ENCODE measurements at regions not wholly inside any gene's neighbourhood (a gene's known extent, or its start where the extent isn't known, plus 50 kb on each side); places are given as distances from the start of the nearest gene placed in this dataset.

DNA sequence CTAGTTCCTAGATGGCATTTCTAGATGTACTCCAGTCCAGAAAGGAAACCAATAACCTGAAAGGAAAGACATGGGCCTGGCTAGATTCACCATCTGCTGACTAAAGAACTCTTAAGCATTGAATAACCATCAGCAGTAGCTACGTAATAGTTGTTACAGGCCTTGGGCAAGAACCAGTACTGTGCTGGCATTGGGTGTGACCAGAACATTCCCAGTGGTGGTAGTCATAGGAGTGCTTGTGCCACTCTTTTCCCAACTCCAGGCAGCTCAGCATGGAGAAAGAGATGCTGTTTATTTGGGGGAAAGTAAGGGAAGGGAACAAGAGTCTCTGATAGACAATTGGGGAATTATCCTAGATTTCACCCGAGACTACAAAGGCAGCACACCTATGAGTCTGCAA, 333.3 kb downstream of the SLC16A7 start:
- Histone ChIP-seq H3K4me1 (ENCODE audit: control insufficient read depth in 1 of 2, insufficient read depth in 2 of 2, low read length in 2 of 2) (no peaks in the 10 kb centered on the region), H3K9me3 (ENCODE audit: control insufficient read depth in 1 of 2, low read length in 2 of 2) (peaks cover 0 to 5% of the 10 kb centered on the region in 2 donors), H3K27me3 (ENCODE audit: low read depth, low read length) (no peaks in the 10 kb centered on the region), H3K36me3 (ENCODE audit: control insufficient read depth in 1 of 2, insufficient read depth in 2 of 2, low read length in 2 of 2) (no peaks in the 10 kb centered on the region), H3K4me3 (ENCODE audit: low read depth in 1 of 2, low read length in 2 of 2) (no peak overlapping the region), H3K27ac (ENCODE audit: low read length) (no peak overlapping the region)

DNA sequence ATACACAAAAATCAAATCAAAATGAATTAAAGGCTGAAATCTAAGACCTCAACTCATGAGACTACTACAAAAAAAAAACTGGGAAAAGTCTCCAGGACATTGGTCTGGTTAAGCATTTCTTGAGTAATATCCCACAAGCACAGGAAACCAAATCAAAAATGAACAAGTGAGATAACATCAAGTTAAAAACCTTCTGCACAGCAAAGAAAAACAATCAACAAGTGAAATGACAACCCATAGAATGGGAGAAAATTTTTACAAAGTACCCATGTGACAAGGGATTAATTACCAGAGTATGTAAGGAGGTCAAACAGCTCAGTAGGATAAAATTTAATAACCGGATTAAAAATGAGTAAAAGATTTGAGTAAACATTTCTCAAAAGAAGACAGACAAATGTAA, 338.7 kb downstream of the SLC16A7 start:
- Histone ChIP-seq H3K4me1 (ENCODE audit: control insufficient read depth in 1 of 2, insufficient read depth in 2 of 2, low read length in 2 of 2) (no peaks in the 10 kb centered on the region), H3K4me3 (ENCODE audit: low read depth in 1 of 2, low read length in 2 of 2) (no peak overlapping the region), H3K27ac (ENCODE audit: low read length) (no peak overlapping the region), H3K36me3 (ENCODE audit: control insufficient read depth in 1 of 2, insufficient read depth in 2 of 2, low read length in 2 of 2) (no peaks in the 10 kb centered on the region), H3K9me3 (ENCODE audit: control insufficient read depth in 1 of 2, low read length in 2 of 2) (peaks cover 0 to 5% of the 10 kb centered on the region in 2 donors), H3K27me3 (ENCODE audit: low read depth, low read length) (no peaks in the 10 kb centered on the region)

DNA sequence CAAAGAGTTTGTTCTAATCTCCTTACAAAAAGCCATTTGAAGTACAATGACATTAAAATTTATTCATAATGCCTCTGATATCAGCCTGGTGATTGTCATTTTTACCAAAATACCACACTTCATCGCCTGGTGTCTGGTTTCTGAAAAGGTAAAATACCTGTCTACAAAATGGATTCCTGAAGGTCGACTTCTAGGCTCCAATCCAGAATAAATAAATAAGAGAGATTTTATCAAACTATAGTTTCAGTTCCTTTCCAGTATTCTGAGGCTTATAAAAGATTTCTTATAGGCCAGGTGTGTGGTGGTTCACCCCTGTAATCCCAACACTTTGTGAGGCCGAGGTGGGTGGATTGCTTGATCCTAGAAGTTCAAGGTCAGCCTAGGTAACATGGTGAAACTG, 340.7 kb downstream of the SLC16A7 start:
- H3K4me1 ChIP-seq (ENCODE audit: control insufficient read depth in 1 of 2, insufficient read depth in 2 of 2, low read length in 2 of 2) = no peaks in the 10 kb centered on the region
- H3K27me3 ChIP-seq (ENCODE audit: low read depth, low read length) = no peaks in the 10 kb centered on the region
- H3K9me3 ChIP-seq (ENCODE audit: control insufficient read depth in 1 of 2, low read length in 2 of 2) = peaks cover 0 to 5% of the 10 kb centered on the region in 2 donors
- no peak overlapping the region for H3K4me3 ChIP-seq (ENCODE audit: low read depth in 1 of 2, low read length in 2 of 2)
- no peak overlapping the region for H3K27ac ChIP-seq (ENCODE audit: low read length)
- H3K36me3 ChIP-seq (ENCODE audit: control insufficient read depth in 1 of 2, insufficient read depth in 2 of 2, low read length in 2 of 2) = no peaks in the 10 kb centered on the region

DNA sequence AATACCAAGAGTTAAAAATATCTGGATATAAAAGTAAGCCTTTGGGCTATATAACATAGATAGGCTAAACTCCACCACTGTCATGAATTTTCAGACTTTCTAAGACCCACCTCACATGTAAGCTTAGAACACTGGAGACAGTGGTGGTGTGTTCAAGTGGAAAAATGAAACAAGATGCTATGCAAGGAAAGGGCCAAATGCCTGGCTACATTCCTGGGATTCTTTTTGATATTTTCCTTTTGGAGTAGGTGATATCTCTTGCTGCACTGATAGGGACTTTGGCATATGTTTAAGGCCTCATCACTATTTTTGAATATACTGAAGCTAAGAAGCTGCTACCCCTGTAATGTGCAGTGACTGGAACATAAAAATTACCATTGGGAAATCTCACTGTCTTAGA, 341.3 kb downstream of the SLC16A7 start:
- no peaks in the 10 kb centered on the region for H3K27me3 ChIP-seq (ENCODE audit: low read depth, low read length)
- no peak overlapping the region for H3K4me3 ChIP-seq (ENCODE audit: low read depth in 1 of 2, low read length in 2 of 2)
- H3K27ac ChIP-seq (ENCODE audit: low read length) = no peak overlapping the region
- no peaks in the 10 kb centered on the region for H3K4me1 ChIP-seq (ENCODE audit: control insufficient read depth in 1 of 2, insufficient read depth in 2 of 2, low read length in 2 of 2)
- H3K36me3 ChIP-seq (ENCODE audit: control insufficient read depth in 1 of 2, insufficient read depth in 2 of 2, low read length in 2 of 2) = no peaks in the 10 kb centered on the region
- peaks cover 0 to 5% of the 10 kb centered on the region in 2 donors for H3K9me3 ChIP-seq (ENCODE audit: control insufficient read depth in 1 of 2, low read length in 2 of 2)

DNA sequence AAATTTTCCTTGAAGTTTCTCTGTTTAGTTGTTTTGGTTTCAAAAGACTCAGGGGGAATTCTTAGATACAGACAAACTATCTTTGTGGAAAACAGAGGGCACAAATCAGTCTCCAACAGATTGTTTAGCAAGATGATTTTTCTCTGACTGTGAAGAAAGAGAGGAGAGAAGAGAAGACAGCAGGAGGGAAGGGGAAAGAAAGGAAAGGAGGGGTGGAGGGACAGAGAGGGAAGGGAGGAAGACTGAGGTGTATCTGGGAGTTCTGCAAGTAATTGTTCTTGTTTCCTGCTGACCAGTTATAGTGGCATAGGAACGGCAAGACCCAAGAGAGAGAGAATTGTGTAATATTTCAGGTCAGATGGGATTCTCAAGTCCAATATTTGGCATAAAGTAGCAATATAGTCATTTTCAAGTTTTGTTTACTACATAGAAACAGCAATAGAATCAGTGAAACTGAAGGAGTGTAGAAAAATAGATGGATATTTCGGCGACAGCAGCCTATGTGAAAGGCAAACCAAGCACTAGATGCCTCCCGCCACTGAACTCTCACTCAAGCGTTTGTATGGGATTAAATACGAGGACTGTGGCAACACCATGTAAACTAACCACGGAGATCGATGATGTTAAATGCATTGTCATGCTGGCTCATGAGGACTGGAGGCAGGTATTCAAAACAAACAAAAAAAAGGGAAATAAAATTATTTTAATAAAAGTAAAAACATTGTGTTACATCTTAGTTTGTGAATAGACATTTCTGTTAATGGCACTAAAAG, 342.5 kb downstream of the SLC16A7 start:
- Histone ChIP-seq H3K27me3 (ENCODE audit: low read depth, low read length) (no peaks in the 10 kb centered on the region), H3K9me3 (ENCODE audit: control insufficient read depth in 1 of 2, low read length in 2 of 2) (no peaks in the 10 kb centered on the region), H3K27ac (ENCODE audit: low read length) (no peak overlapping the region), H3K36me3 (ENCODE audit: control insufficient read depth in 1 of 2, insufficient read depth in 2 of 2, low read length in 2 of 2) (no peaks in the 10 kb centered on the region), H3K4me3 (ENCODE audit: low read depth in 1 of 2, low read length in 2 of 2) (no peak overlapping the region), H3K4me1 (ENCODE audit: control insufficient read depth in 1 of 2, insufficient read depth in 2 of 2, low read length in 2 of 2) (no peaks in the 10 kb centered on the region)

DNA sequence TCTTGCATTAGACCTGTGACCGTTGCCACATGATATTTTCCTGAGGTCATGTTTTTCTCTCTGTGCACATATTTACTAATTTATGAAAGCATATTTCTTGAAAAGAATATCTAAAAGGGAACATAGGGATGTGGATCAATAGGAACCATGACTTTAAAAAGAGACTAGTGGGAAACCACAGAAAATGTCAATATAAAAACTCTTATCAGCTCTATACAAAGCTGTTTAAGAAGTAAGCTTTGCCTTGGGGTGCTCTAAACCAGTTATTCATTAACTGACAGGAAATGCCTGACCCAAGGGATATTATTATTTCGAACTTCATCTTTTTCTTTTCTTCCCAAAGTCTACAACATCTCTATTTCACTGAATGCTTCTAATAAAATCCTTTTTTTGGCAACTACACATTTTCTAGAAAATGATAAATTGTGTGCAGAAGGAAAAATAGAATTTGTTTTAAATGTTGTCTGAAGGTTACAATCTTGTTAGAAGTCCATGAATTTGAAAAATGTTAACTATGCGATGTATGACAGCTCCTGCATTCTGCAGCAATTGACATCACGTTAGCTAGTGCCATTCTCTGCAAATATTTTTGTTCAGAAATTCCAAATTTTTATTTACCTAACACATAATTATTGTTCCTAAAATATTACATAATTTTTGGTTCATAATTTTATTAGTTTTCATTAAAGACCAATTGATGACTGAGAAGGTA, 345.0 kb downstream of the SLC16A7 start:
- H3K9me3 ChIP-seq (ENCODE audit: control insufficient read depth in 1 of 2, low read length in 2 of 2) = no peaks in the 10 kb centered on the region
- H3K36me3 ChIP-seq (ENCODE audit: control insufficient read depth in 1 of 2, insufficient read depth in 2 of 2, low read length in 2 of 2) = no peaks in the 10 kb centered on the region
- H3K4me3 ChIP-seq (ENCODE audit: low read depth in 1 of 2, low read length in 2 of 2) = no peak overlapping the region
- no peaks in the 10 kb centered on the region for H3K27me3 ChIP-seq (ENCODE audit: low read depth, low read length)
- H3K27ac ChIP-seq (ENCODE audit: low read length) = no peak overlapping the region
- no peaks in the 10 kb centered on the region for H3K4me1 ChIP-seq (ENCODE audit: control insufficient read depth in 1 of 2, insufficient read depth in 2 of 2, low read length in 2 of 2)

DNA sequence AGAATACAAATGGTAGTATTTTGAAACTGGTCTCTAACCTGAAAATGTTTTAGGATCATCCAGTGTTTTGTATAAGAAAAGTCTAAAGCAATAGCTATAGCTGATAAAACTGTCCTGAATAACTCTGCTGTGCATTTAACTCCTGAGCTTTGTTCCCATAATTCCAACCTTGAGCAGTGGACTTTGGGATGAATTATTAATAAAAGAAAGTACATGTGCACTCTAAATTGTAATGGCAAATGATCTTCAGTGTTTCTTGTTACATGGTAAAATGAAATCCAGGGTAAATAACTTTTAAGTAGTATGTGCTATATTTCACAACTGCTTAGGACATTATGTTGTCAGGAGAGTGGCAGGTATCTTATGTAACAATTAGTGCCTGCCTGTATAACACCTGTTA, 345.6 kb downstream of the SLC16A7 start:
- Histone ChIP-seq H3K27me3 (ENCODE audit: low read depth, low read length) (no peaks in the 10 kb centered on the region), H3K4me3 (ENCODE audit: low read depth in 1 of 2, low read length in 2 of 2) (no peak overlapping the region), H3K4me1 (ENCODE audit: control insufficient read depth in 1 of 2, insufficient read depth in 2 of 2, low read length in 2 of 2) (no peaks in the 10 kb centered on the region), H3K27ac (ENCODE audit: low read length) (no peak overlapping the region), H3K9me3 (ENCODE audit: control insufficient read depth in 1 of 2, low read length in 2 of 2) (no peaks in the 10 kb centered on the region), H3K36me3 (ENCODE audit: control insufficient read depth in 1 of 2, insufficient read depth in 2 of 2, low read length in 2 of 2) (no peaks in the 10 kb centered on the region)

DNA sequence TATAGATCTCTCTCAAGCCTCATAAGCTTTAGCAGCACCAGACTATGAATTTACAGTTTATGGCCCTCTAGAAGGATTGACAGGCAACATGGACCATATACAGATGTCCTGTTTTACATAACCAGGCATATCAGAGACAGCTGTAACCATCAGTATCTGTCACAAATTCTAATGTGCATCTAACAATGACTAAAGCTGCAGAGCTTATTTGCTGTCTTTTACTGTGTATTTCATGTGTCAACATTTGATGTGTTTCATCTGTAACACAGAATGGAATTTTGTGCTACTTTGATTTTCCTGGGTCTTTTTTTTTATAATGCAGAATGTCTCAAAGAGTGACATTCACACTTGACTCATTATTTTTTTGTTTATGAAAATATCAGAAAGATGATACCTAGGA, 348.3 kb downstream of the SLC16A7 start:
- Histone ChIP-seq H3K4me3 (ENCODE audit: low read depth in 1 of 2, low read length in 2 of 2) (no peak overlapping the region), H3K4me1 (ENCODE audit: control insufficient read depth in 1 of 2, insufficient read depth in 2 of 2, low read length in 2 of 2) (no peaks in the 10 kb centered on the region), H3K36me3 (ENCODE audit: control insufficient read depth in 1 of 2, insufficient read depth in 2 of 2, low read length in 2 of 2) (no peaks in the 10 kb centered on the region), H3K27ac (ENCODE audit: low read length) (no peak overlapping the region), H3K27me3 (ENCODE audit: low read depth, low read length) (no peaks in the 10 kb centered on the region), H3K9me3 (ENCODE audit: control insufficient read depth in 1 of 2, low read length in 2 of 2) (no peaks in the 10 kb centered on the region)

DNA sequence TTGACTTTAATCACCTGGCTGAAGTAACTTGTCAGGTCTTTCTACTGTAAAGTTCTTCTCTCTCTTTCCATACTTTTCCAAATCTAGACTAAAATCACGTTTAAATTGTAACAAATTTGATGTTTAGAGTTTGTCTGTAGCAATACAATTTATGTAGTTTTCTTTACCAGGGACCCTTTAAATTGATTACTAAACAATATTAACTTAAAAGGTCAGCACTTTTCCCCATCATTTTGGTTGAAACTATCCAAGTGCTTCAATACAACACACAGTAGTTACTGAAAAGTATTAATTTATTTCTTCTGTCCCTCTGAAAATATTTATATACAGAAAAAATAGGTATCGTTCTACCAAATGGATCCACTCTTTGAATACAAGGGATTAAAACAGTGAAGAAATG, 350.8 kb downstream of the SLC16A7 start:
- Histone ChIP-seq H3K4me3 (ENCODE audit: low read depth in 1 of 2, low read length in 2 of 2) (no peak overlapping the region), H3K9me3 (ENCODE audit: control insufficient read depth in 1 of 2, low read length in 2 of 2) (no peaks in the 10 kb centered on the region), H3K4me1 (ENCODE audit: control insufficient read depth in 1 of 2, insufficient read depth in 2 of 2, low read length in 2 of 2) (no peaks in the 10 kb centered on the region), H3K27me3 (ENCODE audit: low read depth, low read length) (no peaks in the 10 kb centered on the region), H3K27ac (ENCODE audit: low read length) (no peak overlapping the region), H3K36me3 (ENCODE audit: control insufficient read depth in 1 of 2, insufficient read depth in 2 of 2, low read length in 2 of 2) (no peaks in the 10 kb centered on the region)

DNA sequence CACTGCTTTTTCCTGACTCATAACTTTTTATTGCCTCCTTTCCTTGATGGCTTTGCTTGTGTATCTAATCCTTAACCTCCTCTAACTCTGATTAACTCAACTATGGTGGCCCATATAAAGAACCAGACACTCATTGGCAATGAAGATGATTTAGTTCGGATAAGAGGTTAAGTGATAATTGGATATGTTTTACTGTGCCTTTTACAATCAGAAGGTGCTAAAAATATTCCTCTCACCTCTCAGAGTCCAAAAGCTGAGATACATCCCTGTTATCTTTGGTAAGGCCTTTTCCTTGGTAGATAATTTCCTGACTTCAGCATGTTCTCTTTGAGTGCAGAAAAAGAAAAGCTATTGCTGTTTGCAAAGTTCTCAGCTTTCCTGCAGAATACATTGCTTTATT, 367.7 kb downstream of the SLC16A7 start:
- H3K36me3 ChIP-seq (ENCODE audit: control insufficient read depth in 1 of 2, insufficient read depth in 2 of 2, low read length in 2 of 2) = no peaks in the 10 kb centered on the region
- peaks cover 0 to 2% of the 10 kb centered on the region in 2 donors for H3K9me3 ChIP-seq (ENCODE audit: control insufficient read depth in 1 of 2, low read length in 2 of 2)
- H3K4me1 ChIP-seq (ENCODE audit: control insufficient read depth in 1 of 2, insufficient read depth in 2 of 2, low read length in 2 of 2) = no peaks in the 10 kb centered on the region
- no peak overlapping the region for H3K4me3 ChIP-seq (ENCODE audit: low read depth in 1 of 2, low read length in 2 of 2)
- no peaks in the 10 kb centered on the region for H3K27me3 ChIP-seq (ENCODE audit: low read depth, low read length)
- H3K27ac ChIP-seq (ENCODE audit: low read length) = no peak overlapping the region

DNA sequence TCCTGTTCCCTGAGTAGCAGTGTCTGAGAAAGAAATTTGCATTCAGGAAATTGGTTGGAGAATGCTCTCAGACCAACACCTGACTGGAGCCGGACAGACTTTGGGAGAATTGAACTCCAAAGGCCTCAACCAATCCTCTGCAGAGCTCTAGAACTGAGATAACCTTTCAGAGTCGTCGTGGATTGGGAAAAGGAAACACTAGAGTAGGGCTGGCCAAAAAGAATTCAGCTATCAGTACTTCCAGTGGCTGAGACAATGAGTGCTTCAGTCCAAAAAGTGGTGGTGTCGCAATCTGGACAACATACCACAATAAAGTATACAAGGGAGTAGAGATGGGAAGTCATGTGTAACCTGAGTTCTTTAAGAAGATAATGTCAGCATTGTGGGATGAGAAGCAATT, 377.1 kb downstream of the SLC16A7 start:
- no peak overlapping the region for H3K4me3 ChIP-seq (ENCODE audit: low read depth in 1 of 2, low read length in 2 of 2)
- no peaks in the 10 kb centered on the region for H3K36me3 ChIP-seq (ENCODE audit: control insufficient read depth in 1 of 2, insufficient read depth in 2 of 2, low read length in 2 of 2)
- H3K9me3 ChIP-seq (ENCODE audit: control insufficient read depth in 1 of 2, low read length in 2 of 2) = no peaks in the 10 kb centered on the region
- H3K4me1 ChIP-seq (ENCODE audit: control insufficient read depth in 1 of 2, insufficient read depth in 2 of 2, low read length in 2 of 2) = no peaks in the 10 kb centered on the region
- no peak overlapping the region for H3K27ac ChIP-seq (ENCODE audit: low read length)
- H3K27me3 ChIP-seq (ENCODE audit: low read depth, low read length) = no peaks in the 10 kb centered on the region
